GM23338 (cell line): ENCODE measurements at regions not wholly inside any gene's neighbourhood (a gene's known extent, or its start where the extent isn't known, plus 50 kb on each side); places are given as distances from the start of the nearest gene placed in this dataset. TPM values are rescaled to one million over a fixed set of nuclear protein-coding genes. Genes with fewer than 3 reads are reported as not detected.

Source experiments
- small RNA-seq: library from RNA; depleted of rRNA; stranded (forward); fragments of <200 nt; gene quantifications from one replicate; pipeline ENCODE3, GENCODE V24; 2014; ENCODE audit warnings: low replicate concordance
- TF ChIP-seq, protein P1 (sequence below): fragments of 250-450 bp; sonication (Bioruptor Pico); IDR thresholded peaks from 2 replicates; pipeline ENCODE4 v1.5.0; 2020; ENCODE audit warnings: mild to moderate bottlenecking, moderate library complexity

DNA sequence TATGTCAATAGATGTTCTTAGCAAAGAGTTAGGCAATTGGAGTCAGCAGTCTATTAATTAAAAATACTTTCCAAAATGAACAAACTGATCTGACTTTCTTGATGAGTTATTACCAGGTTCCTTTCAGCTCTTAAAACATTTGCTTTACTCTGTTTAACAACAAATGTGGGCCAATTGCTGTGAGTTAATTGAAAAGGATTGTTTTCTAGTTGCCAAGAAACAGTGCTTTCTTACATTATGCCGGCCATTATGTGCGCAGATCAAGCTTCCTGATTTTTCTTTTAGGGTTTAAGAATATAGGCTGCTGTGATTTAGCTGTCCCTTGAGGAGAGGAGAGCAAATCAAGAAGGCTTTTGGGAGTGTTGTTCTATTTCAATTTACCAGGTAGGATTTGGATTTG, 50.5 kb upstream of the ITPRID2 start (continued):
- TF ChIP-seq, protein P1, sequence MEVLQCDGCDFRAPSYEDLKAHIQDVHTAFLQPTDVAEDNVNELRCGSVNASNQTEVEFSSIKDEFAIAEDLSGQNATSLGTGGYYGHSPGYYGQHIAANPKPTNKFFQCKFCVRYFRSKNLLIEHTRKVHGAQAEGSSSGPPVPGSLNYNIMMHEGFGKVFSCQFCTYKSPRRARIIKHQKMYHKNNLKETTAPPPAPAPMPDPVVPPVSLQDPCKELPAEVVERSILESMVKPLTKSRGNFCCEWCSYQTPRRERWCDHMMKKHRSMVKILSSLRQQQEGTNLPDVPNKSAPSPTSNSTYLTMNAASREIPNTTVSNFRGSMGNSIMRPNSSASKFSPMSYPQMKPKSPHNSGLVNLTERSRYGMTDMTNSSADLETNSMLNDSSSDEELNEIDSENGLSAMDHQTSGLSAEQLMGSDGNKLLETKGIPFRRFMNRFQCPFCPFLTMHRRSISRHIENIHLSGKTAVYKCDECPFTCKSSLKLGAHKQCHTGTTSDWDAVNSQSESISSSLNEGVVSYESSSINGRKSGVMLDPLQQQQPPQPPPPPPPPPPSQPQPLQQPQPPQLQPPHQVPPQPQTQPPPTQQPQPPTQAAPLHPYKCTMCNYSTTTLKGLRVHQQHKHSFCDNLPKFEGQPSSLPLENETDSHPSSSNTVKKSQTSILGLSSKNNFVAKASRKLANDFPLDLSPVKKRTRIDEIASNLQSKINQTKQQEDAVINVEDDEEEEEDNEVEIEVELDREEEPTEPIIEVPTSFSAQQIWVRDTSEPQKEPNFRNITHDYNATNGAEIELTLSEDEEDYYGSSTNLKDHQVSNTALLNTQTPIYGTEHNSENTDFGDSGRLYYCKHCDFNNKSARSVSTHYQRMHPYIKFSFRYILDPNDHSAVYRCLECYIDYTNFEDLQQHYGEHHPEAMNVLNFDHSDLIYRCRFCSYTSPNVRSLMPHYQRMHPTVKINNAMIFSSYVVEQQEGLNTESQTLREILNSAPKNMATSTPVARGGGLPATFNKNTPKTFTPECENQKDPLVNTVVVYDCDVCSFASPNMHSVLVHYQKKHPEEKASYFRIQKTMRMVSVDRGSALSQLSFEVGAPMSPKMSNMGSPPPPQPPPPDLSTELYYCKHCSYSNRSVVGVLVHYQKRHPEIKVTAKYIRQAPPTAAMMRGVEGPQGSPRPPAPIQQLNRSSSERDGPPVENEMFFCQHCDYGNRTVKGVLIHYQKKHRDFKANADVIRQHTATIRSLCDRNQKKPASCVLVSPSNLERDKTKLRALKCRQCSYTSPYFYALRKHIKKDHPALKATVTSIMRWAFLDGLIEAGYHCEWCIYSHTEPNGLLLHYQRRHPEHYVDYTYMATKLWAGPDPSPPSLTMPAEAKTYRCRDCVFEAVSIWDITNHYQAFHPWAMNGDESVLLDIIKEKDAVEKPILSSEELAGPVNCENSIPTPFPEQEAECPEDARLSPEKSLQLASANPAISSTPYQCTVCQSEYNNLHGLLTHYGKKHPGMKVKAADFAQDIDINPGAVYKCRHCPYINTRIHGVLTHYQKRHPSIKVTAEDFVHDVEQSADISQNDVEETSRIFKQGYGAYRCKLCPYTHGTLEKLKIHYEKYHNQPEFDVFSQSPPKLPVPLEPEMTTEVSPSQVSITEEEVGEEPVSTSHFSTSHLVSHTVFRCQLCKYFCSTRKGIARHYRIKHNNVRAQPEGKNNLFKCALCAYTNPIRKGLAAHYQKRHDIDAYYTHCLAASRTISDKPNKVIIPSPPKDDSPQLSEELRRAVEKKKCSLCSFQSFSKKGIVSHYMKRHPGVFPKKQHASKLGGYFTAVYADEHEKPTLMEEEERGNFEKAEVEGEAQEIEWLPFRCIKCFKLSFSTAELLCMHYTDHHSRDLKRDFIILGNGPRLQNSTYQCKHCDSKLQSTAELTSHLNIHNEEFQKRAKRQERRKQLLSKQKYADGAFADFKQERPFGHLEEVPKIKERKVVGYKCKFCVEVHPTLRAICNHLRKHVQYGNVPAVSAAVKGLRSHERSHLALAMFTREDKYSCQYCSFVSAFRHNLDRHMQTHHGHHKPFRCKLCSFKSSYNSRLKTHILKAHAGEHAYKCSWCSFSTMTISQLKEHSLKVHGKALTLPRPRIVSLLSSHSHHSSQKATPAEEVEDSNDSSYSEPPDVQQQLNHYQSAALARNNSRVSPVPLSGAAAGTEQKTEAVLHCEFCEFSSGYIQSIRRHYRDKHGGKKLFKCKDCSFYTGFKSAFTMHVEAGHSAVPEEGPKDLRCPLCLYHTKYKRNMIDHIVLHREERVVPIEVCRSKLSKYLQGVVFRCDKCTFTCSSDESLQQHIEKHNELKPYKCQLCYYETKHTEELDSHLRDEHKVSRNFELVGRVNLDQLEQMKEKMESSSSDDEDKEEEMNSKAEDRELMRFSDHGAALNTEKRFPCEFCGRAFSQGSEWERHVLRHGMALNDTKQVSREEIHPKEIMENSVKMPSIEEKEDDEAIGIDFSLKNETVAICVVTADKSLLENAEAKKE (CRISPR knock-in tag) = no peak

Small RNAs in the stretch of these regions (small RNA-seq; reads per million reads assigned to genes)
- gene RNU6ATAC19P = not detected
